Esophagus squamous epithelium (tissue), 5 donors: ENCODE measurements at regions not wholly inside any gene's neighbourhood (a gene's known extent, or its start where the extent isn't known, plus 50 kb on each side); places are given as distances from the start of the nearest gene placed in this dataset.
"Not testable (repeated sequence)": the region's sequence is repeated elsewhere in the genome, so short reads cannot be mapped to it uniquely, and the experiment has no call there.

Source experiments
- DNase-seq: peaks from one replicate; lab custom pipeline; 2025; lab: John Stamatoyannopoulos, UW
- H3K27ac ChIP-seq, 4 donors: fragments of 200-600 bp; sonication (generic); one replicate each; pipeline ENCODE4 v1.5.1; 2016 to 2019; ENCODE audit warnings: mild to moderate bottlenecking in 1 of 4
- H3K27me3 ChIP-seq, 4 donors: fragments of 200-600 bp; sonication (generic); 1 replicate in 3 of 4; 2 replicates in 1 of 4; pipeline versions ENCODE4 v1.5.1 to v1.6.0; 2017 to 2021; ENCODE audit warnings: antibody characterized with exemption in 1 of 4
- H3K36me3 ChIP-seq, 3 donors: fragments of 200-600 bp; sonication (generic); one replicate each; pipeline ENCODE4 v1.5.1; 2016 to 2019
- H3K4me1 ChIP-seq, 3 donors: fragments of 200-600 bp; sonication (generic); one replicate each; pipeline ENCODE4 v1.5.1; 2017 to 2019
- H3K4me3 ChIP-seq, 4 donors: fragments of 200-600 bp; sonication (generic); 1 replicate in 3 of 4; 2 replicates in 1 of 4; pipeline ENCODE4 v1.5.1; 2016 to 2019; ENCODE audit warnings: mild to moderate bottlenecking in 2 of 4, moderate library complexity in 1 of 4
- H3K9me3 ChIP-seq, 3 donors: fragments of 200-600 bp; sonication (generic); one replicate each; pipeline ENCODE4 v1.5.1; 2016 to 2019
- POLR2A ChIP-seq, 4 donors: fragments of 450-650 bp; IDR thresholded peaks; one replicate each; pipeline ENCODE4 v1.6.1; 2017; ENCODE audit warnings: antibody characterized with exemption in 4 of 4, mild to moderate bottlenecking in 4 of 4, moderate library complexity in 3 of 4
- WGBS, 2 donors: methylation state at CpG; one replicate each; pipeline ENCODE4 v1.1.5; 2018; 5-methylcytosine and 5-hydroxymethylcytosine counted together
- intact Hi-C: fragments of 100-400 bp; cut with DNase I; formaldehyde crosslinking; loops from one replicate; pipeline ENCODE4 v1.15.0; 2022
- TF ChIP-seq, protein P1 (sequence below), 6 experiments: fragments of 450-650 bp in 4 of 6; fragments of 200-600 bp in 2 of 6; sonication (generic) in 2 of 6; IDR thresholded peaks; one replicate each; pipeline ENCODE4 v1.5.1; 2016 to 2019; ENCODE audit warnings: antibody characterized with exemption in 6 of 6, mild to moderate bottlenecking in 4 of 6, moderate library complexity in 4 of 6
- donor health status: DM: yes; HTN: yes; CAD: no.

DNA sequence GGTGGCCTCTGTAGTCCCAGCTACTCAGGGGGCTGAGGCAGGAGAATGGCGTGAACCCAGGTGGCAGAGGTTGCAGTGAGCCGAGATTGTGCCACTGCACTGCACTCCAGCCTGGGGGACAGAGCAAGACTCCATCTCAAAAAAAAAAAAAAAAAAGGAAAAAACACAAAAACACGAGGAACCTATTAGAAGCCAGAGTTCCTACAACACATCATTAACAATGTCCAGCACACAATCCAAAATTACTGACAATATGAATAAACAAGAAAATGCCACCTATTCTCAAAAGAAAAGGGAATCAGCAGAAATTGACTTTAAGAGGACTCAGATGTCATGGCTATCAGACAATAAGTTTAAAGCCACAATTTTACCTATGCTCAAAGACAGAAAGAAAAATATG, 57.3 kb upstream of the HS3ST3A1 start:
- DNase-seq, H3K27me3 ChIP-seq, intact Hi-C loops, H3K4me3 ChIP-seq, H3K27ac ChIP-seq, H3K9me3 ChIP-seq, H3K4me1 ChIP-seq, H3K36me3 ChIP-seq: not testable (repeated sequence)
- 79 to 86% methylated on average over 2 to 3 of the region's 3 CpGs for WGBS, 2 donors

- H3K4me1 ChIP-seq: no peaks in the 10 kb centered on the region
- no peak overlapping the region for H3K4me3 ChIP-seq
- H3K27me3 ChIP-seq: peaks cover 0 to 3% (median 0%) of the 10 kb centered on the region in 4 donors
- 74 to 92% methylated on average over 3 to 14 of the region's 21 CpGs for WGBS, 2 donors
- no peak overlapping the region for H3K27ac ChIP-seq
- H3K36me3 ChIP-seq: no peaks in the 10 kb centered on the region
- no peak for DNase-seq
- TF ChIP-seq, protein P1, sequence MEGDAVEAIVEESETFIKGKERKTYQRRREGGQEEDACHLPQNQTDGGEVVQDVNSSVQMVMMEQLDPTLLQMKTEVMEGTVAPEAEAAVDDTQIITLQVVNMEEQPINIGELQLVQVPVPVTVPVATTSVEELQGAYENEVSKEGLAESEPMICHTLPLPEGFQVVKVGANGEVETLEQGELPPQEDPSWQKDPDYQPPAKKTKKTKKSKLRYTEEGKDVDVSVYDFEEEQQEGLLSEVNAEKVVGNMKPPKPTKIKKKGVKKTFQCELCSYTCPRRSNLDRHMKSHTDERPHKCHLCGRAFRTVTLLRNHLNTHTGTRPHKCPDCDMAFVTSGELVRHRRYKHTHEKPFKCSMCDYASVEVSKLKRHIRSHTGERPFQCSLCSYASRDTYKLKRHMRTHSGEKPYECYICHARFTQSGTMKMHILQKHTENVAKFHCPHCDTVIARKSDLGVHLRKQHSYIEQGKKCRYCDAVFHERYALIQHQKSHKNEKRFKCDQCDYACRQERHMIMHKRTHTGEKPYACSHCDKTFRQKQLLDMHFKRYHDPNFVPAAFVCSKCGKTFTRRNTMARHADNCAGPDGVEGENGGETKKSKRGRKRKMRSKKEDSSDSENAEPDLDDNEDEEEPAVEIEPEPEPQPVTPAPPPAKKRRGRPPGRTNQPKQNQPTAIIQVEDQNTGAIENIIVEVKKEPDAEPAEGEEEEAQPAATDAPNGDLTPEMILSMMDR (IDR thresholded peaks at IDR 0.05): no peak
- TF ChIP-seq POLR2A (IDR thresholded peaks at IDR 0.05): no peak
- intact Hi-C loops: no loop called here
- no peaks in the 10 kb centered on the region for H3K9me3 ChIP-seq
Measured at GRCh38 chr17:13665872-13666635, 64.3 kb upstream of the HS3ST3A1 start.

- TF ChIP-seq POLR2A (IDR thresholded peaks at IDR 0.05): no peak
- TF ChIP-seq, protein P1 (IDR thresholded peaks at IDR 0.05): no peak
- WGBS, 2 donors: 44 to 62% methylated on average over 3 of the region's 3 CpGs
- no peak for DNase-seq
- intact Hi-C loops: no loop called here
- H3K36me3 ChIP-seq: no peaks in the 10 kb centered on the region
- H3K4me1 ChIP-seq: no peaks in the 10 kb centered on the region
- H3K9me3 ChIP-seq: no peaks in the 10 kb centered on the region
- H3K27me3 ChIP-seq: no peaks in the 10 kb centered on the region
- H3K27ac ChIP-seq: no peak overlapping the region
- H3K4me3 ChIP-seq: no peak overlapping the region
Measured at GRCh38 chr17:13671341-13671740, 69.6 kb upstream of the HS3ST3A1 start.

- no peak for DNase-seq
Measured at GRCh38 chr17:13671771-13672170, 70.0 kb upstream of the HS3ST3A1 start.

DNA sequence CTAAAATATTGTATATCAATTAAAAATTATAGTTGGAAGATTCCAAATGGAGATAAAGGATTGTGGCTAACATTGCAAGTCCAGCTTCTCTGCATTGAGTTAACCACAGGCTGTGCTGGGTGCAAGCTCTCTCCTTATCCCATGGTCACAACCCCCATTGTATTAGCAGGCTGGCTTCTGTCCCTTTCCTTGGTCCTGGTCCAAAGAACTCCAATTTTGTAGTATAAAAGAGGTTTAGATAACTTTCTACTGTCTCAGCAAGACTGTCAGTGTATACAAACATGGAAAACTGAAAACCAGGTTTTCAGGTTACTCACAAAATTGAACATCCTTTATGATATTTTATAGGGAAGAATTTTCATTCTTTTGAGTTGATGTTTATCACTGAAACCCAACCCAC, 76.6 kb upstream of the HS3ST3A1 start:
- no peak for DNase-seq
- Histone ChIP-seq H3K27ac (no peak overlapping the region), H3K27me3 (no peaks in the 10 kb centered on the region), H3K4me1 (no peaks in the 10 kb centered on the region), H3K9me3 (no peaks in the 10 kb centered on the region), H3K4me3 (no peak overlapping the region), H3K36me3 (no peaks in the 10 kb centered on the region)
- TF ChIP-seq, protein P1 (IDR thresholded peaks at IDR 0.05): no peak
- TF ChIP-seq POLR2A (IDR thresholded peaks at IDR 0.05): no peak
- intact Hi-C loops: no loop called here

More at GRCh38 chr17:13671771-13672170, 70.0 kb upstream of the HS3ST3A1 start:
- Histone ChIP-seq H3K27ac (no peak overlapping the region), H3K4me1 (no peaks in the 10 kb centered on the region), H3K36me3 (no peaks in the 10 kb centered on the region), H3K4me3 (no peak overlapping the region), H3K27me3 (no peaks in the 10 kb centered on the region), H3K9me3 (no peaks in the 10 kb centered on the region)
- intact Hi-C loops: no loop called here
- 56 to 57% methylated on average over 7 to 8 of the region's 8 CpGs for WGBS, 2 donors
- TF ChIP-seq, protein P1 (IDR thresholded peaks at IDR 0.05): no peak
- TF ChIP-seq POLR2A (IDR thresholded peaks at IDR 0.05): no peak
